Gastroesophageal sphincter (tissue), 4 donors: ENCODE measurements at regions not wholly inside any gene's neighbourhood (a gene's known extent, or its start where the extent isn't known, plus 50 kb on each side); places are given as distances from the start of the nearest gene placed in this dataset.
"Not testable (repeated sequence)": the region's sequence is repeated elsewhere in the genome, so short reads cannot be mapped to it uniquely, and the experiment has no call there.

Experiments
- ATAC-seq: fragments of 150-250 bp; one replicate; pipeline ENCODE4 v1.9.1; 2016; ENCODE audit warnings: mild to moderate bottlenecking, moderate library complexity
- H3K27ac ChIP-seq, 4 donors: fragments of 200-600 bp; sonication (generic) in 3 of 4; 1 replicate in 3 of 4; 2 replicates in 1 of 4; pipeline ENCODE4 v1.5.1; 2016 to 2019
- H3K27me3 ChIP-seq: fragments of 200-600 bp; sonication (generic); one replicate; pipeline ENCODE4 v1.5.1; 2019
- H3K36me3 ChIP-seq, 2 donors: fragments of 200-600 bp; sonication (generic); one replicate each; pipeline ENCODE4 v1.5.1; 2019; ENCODE audit warnings: control low read depth in 1 of 2
- H3K4me1 ChIP-seq, 3 donors: fragments of 200-600 bp; sonication (generic); 1 replicate in 2 of 3; 2 replicates in 1 of 3; pipeline ENCODE4 v1.5.1; 2016 to 2019; ENCODE audit warnings: control low read depth in 2 of 3
- H3K4me3 ChIP-seq, 2 donors: fragments of 200-600 bp; sonication (generic); one replicate each; pipeline ENCODE4 v1.5.1; 2019; ENCODE audit warnings: mild to moderate bottlenecking in 1 of 2, moderate library complexity in 1 of 2
- H3K9me3 ChIP-seq, 3 donors: fragments of 200-600 bp; sonication (generic); one replicate each; pipeline ENCODE4 v1.5.1; 2017 to 2019; ENCODE audit warnings: control low read depth in 2 of 3
- POLR2A ChIP-seq, 2 donors: fragments of 450-650 bp; IDR thresholded peaks; one replicate each; pipeline ENCODE4 v1.6.1; 2017; ENCODE audit warnings: antibody characterized with exemption in 2 of 2, mild to moderate bottlenecking in 2 of 2, moderate library complexity in 1 of 2
- POLR2AphosphoS5 ChIP-seq: sonication (generic); formaldehyde crosslinking; IDR thresholded peaks from one replicate; pipeline ENCODE4 v1.6.1; 2017; ENCODE audit warnings: antibody characterized with exemption
- WGBS, 2 donors: methylation state at CpG; one replicate each; pipeline ENCODE4 v1.1.5; 2018; ENCODE audit warnings: low coverage in 1 of 2; 5-methylcytosine and 5-hydroxymethylcytosine counted together

DNA sequence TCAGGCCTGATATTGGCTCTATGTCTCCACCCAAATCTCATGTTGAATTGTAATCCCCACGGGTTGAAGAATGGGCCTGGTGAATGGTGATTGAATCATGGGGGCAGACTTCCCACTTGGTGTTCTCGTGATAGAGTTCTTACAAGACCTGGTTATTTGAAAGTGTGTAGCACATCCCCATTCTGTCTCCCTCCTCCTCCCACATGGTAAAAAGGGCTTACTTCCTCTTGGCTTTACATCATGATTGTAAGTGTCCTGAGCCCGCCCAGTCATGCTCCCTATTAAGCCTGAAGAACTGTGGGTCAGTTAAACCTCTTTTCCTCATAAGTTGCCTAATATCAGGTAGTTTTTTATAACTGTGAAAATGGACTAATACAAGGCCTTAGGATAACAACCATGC is 158.8 kb upstream of the ZNG1F start:
- not testable (repeated sequence) for H3K9me3 ChIP-seq, H3K4me1 ChIP-seq, H3K4me3 ChIP-seq, ATAC-seq, H3K27ac ChIP-seq, H3K36me3 ChIP-seq, H3K27me3 ChIP-seq
- 100% methylated on average over 1 of the region's 3 CpGs; no CpG with 5 or more reads in 1 of the 2 donors for WGBS, 2 donors

DNA sequence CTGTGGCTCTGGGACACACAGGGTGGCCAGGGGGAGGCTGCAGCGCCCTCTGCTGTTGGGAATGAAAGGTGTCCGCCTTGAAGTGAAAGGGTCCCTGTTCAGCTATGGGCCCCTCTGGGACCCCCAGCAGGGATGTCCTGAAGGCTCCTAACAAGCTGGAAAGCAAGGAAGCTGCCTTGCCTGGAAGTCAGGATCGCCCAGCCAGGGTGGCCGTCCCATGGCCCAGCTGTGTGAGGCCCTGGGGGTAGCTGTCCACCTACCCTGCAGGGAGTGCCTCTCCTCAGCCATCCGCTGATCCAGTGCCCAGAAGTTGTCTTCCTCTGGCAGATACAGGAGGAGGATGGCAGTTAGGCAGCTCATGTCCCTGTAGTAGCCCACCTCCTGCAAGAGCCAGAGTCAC is 143.4 kb upstream of the ZNG1F start:
- not testable (repeated sequence) for H3K4me3 ChIP-seq, H3K27me3 ChIP-seq, H3K4me1 ChIP-seq, H3K36me3 ChIP-seq, H3K27ac ChIP-seq, H3K9me3 ChIP-seq, ATAC-seq
- no CpG with 5 or more reads among the region's 5 CpGs for WGBS, 2 donors

DNA sequence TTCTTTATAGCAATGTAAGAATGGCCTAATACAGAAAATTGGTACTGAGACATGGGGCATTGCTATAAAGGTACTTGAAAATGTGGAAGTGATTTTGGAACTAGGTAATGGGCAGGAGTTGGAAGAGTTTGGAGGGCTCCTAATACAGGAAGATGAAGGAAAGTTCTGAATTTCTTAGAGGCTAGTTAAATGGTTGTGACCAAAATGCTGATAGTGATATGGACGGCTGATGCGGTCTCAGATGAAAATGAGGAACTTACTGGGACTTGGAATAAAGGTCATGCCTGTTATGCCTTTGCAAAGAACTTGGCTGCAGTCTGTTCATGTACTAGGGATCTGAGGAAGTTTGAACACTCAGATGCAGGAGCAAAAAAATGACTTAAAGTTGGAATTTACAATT is 132.2 kb upstream of the ZNG1F start:
- H3K9me3 ChIP-seq, H3K27me3 ChIP-seq, H3K4me1 ChIP-seq, H3K27ac ChIP-seq, H3K36me3 ChIP-seq, H3K4me3 ChIP-seq, ATAC-seq: not testable (repeated sequence)
- no CpG with 5 or more reads among the region's 2 CpGs for WGBS, 2 donors

DNA sequence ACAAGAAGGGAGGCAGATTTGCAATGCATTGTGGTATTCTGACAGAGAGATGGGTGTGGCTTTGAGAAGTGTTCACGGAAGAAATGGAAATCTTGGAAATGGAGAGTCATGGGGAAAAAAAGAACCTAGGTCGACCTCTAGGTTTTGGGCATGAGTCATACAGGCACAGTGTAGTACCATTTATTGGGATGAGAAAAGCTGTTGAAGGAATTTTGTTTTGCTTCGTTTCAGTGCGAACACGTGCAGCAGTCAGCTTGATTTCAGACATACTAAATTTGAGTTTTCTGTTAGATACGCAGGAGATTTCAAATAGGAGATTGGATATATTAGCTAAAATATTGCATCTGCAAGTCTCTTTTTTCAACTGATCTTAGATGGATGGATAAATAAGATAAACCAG is 119.8 kb upstream of the ZNG1F start:
- not testable (repeated sequence) for ATAC-seq, H3K27ac ChIP-seq, H3K4me1 ChIP-seq, H3K36me3 ChIP-seq, H3K27me3 ChIP-seq, H3K9me3 ChIP-seq, H3K4me3 ChIP-seq
- WGBS, 2 donors, result 60 to 63% methylated on average over 6 of the region's 6 CpGs

DNA sequence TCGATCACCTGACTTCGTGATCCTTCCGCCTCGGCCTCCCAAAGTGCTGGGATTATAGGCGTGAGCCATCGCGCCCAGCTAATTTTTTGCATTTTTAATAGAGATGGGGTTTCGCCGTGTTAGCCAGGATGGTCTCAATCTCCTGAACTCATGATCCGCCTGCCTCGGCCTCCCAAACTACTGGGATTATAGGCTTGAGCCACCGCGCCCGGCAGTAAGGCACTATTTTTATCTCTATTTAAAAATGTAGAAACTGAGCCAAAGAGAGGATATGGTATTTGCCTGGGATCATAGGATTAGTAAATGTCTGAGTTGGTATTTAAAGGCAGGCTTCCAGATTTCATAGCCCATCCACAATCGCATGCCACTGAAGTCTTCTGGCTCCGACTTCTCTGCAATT is 96.6 kb upstream of the ZNG1F start:
- not testable (repeated sequence) for H3K27me3 ChIP-seq, H3K4me1 ChIP-seq, H3K36me3 ChIP-seq, H3K9me3 ChIP-seq, H3K4me3 ChIP-seq
- ATAC-seq, result peak; percentile 28
- H3K27ac ChIP-seq, result peak overlapping the region in 1 of 4 donors; percentile 24
- WGBS, 2 donors, result 43 to 61% methylated on average over 2 of the region's 16 CpGs

DNA sequence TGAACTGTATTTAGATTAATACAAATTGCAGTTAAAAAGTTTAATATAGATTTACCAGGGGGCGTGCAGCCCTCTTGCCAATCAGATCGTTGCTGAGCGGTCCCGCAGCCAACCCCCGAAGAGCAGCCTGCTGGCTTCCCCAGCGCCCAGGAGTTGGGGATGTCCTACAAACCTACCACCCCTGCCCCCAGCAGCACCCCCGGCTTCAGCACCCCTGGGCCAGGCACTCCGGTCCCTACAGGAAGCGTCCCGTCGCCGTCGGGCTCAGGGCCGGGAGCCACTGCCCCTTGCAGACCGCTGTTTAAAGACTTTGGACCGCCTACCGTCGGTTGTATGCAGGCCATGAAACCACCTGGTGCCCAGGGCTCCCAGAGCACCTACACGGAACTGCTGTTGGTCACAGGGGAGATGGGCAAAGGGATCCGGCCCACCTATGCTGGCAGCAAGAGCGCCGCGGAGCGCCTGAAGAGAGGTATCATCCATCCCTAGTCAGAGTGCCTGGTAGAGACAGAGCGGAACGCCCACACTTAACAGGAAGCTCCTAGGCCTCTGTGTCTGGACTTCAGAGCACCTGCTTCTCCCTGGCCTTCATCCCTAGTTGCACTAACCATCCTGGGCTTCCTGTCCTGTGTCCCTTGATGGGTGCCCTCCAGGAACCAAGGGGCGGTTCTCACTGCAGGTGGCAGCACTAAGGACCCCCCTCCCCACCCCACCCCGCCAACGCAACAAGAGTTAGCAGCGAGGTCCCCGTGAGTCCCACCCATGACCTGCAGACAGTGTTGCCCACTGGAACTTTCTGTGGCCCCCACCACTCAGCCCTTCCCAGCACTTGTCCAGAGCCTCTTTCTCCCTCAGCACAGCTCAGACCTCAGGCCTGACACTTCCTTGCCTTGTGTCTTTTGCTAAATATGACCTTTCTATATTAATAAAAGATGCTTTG is 91.5 kb upstream of the ZNG1F start:
- not testable (repeated sequence) for H3K27me3 ChIP-seq, H3K36me3 ChIP-seq, H3K27ac ChIP-seq, H3K9me3 ChIP-seq, H3K4me1 ChIP-seq, H3K4me3 ChIP-seq
- peak; percentile 19 for ATAC-seq
- no CpG with 5 or more reads among the region's 31 CpGs for WGBS, 2 donors

DNA sequence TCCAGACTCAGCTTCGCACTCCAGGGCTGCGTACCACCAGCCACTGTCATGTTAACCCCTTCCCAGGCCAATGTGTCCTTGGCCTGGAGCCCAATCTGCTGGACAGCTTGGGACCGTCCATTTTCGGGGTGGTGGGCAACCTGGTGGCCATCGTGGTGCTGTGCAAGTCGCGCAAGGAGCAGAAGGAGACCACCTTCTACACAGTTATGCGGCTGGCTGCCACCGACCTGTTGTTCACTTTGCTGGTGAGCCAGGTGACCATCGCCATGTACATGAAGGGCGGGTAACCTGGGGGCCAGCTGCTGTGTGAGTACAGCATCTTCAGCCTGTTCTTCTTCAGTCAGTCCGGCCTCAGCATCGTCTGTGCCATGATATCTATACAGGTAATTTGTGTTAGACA is 90.3 kb upstream of the ZNG1F start:
- ATAC-seq, H3K9me3 ChIP-seq, H3K27me3 ChIP-seq, H3K4me3 ChIP-seq, H3K4me1 ChIP-seq, H3K27ac ChIP-seq, H3K36me3 ChIP-seq: not testable (repeated sequence)
- WGBS, 2 donors, result no CpG with 5 or more reads among the region's 13 CpGs

DNA sequence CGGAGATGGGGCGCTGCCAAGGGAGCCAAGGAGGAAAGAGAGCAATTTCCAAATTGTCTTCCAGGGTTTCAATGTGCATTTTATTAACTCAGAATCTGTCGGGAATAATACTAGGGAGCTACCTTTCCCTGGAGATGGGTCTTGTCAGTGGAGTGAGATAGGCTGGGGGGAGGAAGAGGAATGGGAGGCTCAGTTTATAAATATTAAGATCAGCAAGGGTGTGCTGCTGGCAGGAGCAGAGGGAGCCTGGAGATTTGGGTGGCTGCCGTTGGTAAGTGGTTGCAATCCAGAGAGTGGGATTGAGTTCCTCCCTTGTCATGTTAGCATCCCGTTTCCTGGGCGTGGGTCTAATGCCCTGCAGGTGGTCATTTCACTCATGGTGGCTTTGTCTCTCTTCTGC is 89.9 kb upstream of the ZNG1F start:
- H3K27me3 ChIP-seq, H3K4me1 ChIP-seq, H3K4me3 ChIP-seq, H3K27ac ChIP-seq, H3K36me3 ChIP-seq, H3K9me3 ChIP-seq: not testable (repeated sequence)
- no CpG with 5 or more reads among the region's 6 CpGs for WGBS, 2 donors
- ATAC-seq, result peak; percentile 50

DNA sequence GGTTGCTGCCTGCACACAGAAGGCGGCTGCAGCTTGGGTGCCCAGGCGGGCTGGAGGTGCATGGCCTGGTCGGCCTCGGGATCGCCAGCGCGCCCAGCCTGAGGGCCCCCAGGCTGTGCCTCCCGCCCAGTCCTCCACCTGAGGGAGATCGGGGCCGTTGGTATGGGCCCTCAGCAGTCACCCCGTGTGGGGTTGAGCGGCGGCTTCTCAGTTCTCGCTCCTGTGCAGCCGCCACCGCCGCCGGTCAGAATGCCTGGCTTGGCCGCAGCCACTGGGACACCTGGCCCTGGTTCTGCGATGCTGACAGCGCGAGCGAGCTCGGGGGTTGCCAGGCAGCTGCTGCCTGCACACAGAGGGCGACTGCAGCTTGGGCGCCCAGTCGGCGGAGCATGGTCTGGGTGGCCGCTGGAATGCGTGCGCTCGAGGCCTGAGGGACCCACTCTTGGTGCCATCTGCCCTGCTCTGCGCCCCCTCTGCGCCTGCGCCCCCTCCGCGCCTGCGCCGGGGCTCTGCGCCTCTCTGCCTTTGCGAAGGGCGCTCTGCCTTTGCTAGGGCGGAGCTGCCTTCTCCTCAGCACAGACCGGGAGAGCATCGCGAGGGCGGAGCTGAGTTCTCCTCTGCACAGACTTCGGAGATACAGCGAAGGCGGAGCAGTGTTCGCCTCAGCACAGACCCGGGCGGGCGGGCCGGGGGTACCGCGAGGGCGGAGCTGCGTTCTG is 84.6 kb upstream of the ZNG1F start:
- Histone ChIP-seq H3K27ac (peak overlapping the region in 3 of 4 donors; percentile 60 to 64 (median 63)), H3K27me3 (peaks cover 15% of the 10 kb centered on the region), H3K4me3 (peak overlapping the region; percentile 58 to 60)
- WGBS, 2 donors, result 2% methylated on average over 10 of the region's 59 CpGs; no CpG with 5 or more reads in 1 of the 2 donors
- H3K4me1 ChIP-seq, H3K36me3 ChIP-seq, H3K9me3 ChIP-seq: not testable (repeated sequence)
- ATAC-seq, result peak; percentile 92
- TF ChIP-seq POLR2A (IDR thresholded peaks at IDR 0.05) (peak; percentile 15 to 27), POLR2AphosphoS5 (peak; percentile 36)

DNA sequence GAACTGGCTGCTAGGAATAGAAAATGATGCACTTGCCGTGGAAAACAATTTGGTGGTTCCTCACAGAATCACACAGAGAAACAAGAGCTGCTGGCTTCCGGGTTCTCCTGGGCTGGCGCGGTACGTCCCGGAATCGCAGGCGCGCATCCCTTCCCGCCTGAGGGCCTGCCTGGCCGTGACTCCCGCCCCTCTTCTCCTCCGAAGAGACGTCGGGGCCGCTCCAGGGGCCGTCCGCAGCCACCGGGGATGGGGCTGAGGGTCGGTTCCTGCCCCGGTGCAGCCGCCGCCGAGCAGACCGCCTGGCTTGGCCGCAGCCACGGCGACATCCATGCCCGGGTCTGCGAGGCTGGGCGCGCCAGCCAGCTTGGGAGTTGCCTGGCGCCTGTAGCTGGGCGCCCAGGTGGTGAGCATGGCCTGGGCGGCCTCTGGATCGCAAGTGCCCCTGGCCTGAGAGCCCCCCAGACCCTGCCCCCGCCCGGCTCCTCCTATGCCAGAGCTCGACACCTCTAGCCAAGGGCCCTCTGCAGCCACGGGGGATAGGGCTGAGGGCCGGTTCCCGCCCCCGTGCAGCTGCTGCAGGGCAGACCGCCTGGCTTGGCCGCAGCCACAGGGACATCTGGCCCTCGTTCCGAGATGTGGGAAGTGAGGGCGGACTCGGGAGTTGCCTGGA is 83.9 kb upstream of the ZNG1F start:
- not testable (repeated sequence) for H3K4me1 ChIP-seq, H3K36me3 ChIP-seq, H3K9me3 ChIP-seq, ATAC-seq
- H3K4me3 ChIP-seq, result peak overlapping the region in 1 of 2 donors; percentile 58
- H3K27ac ChIP-seq, result peak overlapping the region in 3 of 4 donors; percentile 44 to 60 (median 54)
- 20 to 30% methylated on average over 4 to 13 of the region's 49 CpGs for WGBS, 2 donors
- peaks cover 15% of the 10 kb centered on the region for H3K27me3 ChIP-seq

DNA sequence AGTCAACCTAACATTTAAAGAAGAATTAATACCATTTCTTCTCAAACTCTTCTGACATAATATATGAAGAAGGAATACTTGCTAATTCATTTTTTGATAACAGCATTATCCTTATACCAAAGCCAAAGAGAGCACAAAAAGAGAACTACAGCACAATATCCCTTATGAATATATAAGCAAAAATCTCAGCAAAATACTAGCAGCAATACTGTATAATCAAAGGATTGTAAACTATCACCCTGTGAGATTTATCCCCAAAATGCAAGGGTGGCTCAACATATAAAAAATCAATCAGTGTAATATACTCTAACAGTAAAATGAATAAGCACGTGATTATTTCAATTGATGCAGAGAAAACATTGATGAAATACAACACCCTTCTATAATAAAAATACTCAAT is 81.9 kb upstream of the ZNG1F start:
- not testable (repeated sequence) for H3K4me3 ChIP-seq, H3K27ac ChIP-seq, ATAC-seq, H3K9me3 ChIP-seq, H3K4me1 ChIP-seq, H3K36me3 ChIP-seq
- WGBS, 2 donors, result 40 to 55% methylated on average over 1 of the region's 1 CpG
- H3K27me3 ChIP-seq, result peaks cover 26% of the 10 kb centered on the region

DNA sequence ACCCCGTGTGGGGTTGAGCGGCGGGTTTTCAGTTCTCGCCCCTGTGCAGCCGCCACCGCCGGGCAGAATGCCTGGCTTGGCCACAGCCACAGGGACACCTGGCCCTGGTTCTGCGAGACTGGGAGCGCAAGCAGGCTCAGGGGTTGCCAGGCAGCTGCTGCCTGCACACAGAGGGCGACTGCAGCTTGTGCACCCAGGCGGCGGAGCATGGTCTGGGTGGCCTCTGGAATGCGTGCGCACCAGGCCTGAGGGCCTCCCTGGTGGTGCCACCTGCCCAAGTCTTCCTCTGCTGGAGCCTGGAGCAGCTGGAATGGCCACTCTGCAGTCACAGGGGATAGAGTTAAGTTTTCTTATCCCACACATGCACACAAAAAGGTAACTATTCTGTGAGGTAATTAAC is 80.4 kb upstream of the ZNG1F start:
- not testable (repeated sequence) for H3K36me3 ChIP-seq, H3K27ac ChIP-seq, H3K4me3 ChIP-seq, ATAC-seq, H3K4me1 ChIP-seq, H3K9me3 ChIP-seq
- no CpG with 5 or more reads among the region's 14 CpGs for WGBS, 2 donors
- peaks cover 27% of the 10 kb centered on the region for H3K27me3 ChIP-seq

DNA sequence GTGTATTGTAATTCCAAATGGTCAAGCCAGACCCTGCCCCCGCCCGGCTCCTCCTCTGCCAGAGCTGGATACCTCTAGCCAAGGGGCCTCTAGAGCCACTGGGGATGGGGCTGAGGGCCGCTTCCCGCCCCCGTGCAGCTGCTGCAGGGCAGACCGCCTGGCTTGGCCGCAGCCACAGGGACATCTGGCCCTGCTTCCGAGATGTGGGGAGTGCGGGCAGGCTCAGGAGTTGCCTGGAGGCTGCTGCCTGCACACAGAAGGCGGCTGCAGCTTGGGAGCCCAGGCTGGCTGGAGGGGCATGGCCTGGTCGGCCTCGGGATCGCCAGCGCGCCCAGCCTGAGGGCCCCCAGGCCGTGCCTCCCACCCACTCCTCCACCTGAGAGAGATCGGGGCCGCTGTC is 79.9 kb upstream of the ZNG1F start:
- no CpG with 5 or more reads among the region's 18 CpGs for WGBS, 2 donors
- H3K27ac ChIP-seq, H3K36me3 ChIP-seq, H3K4me3 ChIP-seq, H3K9me3 ChIP-seq, H3K4me1 ChIP-seq, ATAC-seq: not testable (repeated sequence)
- peaks cover 27% of the 10 kb centered on the region for H3K27me3 ChIP-seq
